SK-N-SH treated with all-trans-retinoic acid at 6 μM for 48 hours (cell line): ENCODE measurements at regions not wholly inside any gene's neighbourhood (a gene's known extent, or its start where the extent isn't known, plus 50 kb on each side); places are given as distances from the start of the nearest gene placed in this dataset.
"Not testable (repeated sequence)": the region's sequence is repeated elsewhere in the genome, so short reads cannot be mapped to it uniquely, and the experiment has no call there.

Experiments used
- ATAC-seq: fragments of 200-7000 bp; cut with Tn5 transposase; 3 replicates; pipeline ENCODE4 v1.9.1; 2020; ENCODE audit warnings: mild to moderate bottlenecking, moderate library complexity
- ARNTL ChIP-seq: fragments of 450-650 bp; formaldehyde crosslinking; IDR thresholded peaks from 2 replicates; pipeline ENCODE4 v1.5.0; 2020; ENCODE audit warnings: low read depth, mild to moderate bottlenecking, moderate library complexity, borderline replicate concordance
- BACH2 ChIP-seq: fragments of 250-450 bp; sonication (Bioruptor Pico); IDR thresholded peaks from 2 replicates; pipeline ENCODE4 v1.9.0; 2021; ENCODE audit warnings: mild to moderate bottlenecking, borderline replicate concordance
- CREB5 ChIP-seq: fragments of 250-450 bp; sonication (Bioruptor Pico); IDR thresholded peaks from 2 replicates; pipeline ENCODE4 v1.5.1; 2020; ENCODE audit warnings: low read depth, mild to moderate bottlenecking, moderate library complexity
- CSDC2 ChIP-seq: fragments of 250-450 bp; sonication (Bioruptor Pico); IDR thresholded peaks from 2 replicates; pipeline ENCODE4 v1.5.0; 2020; ENCODE audit warnings: mild to moderate bottlenecking, moderate library complexity
- CSRNP3 ChIP-seq: fragments of 250-450 bp; sonication (Bioruptor Pico); IDR thresholded peaks from 2 replicates; pipeline ENCODE4 v1.5.1; 2021; ENCODE audit warnings: mild to moderate bottlenecking, moderate library complexity
- ESRRG ChIP-seq: fragments of 250-450 bp; sonication (Bioruptor Pico); IDR thresholded peaks from 2 replicates; pipeline ENCODE4 v1.6.1; 2021; ENCODE audit warnings: mild to moderate bottlenecking
- GLIS3 ChIP-seq: fragments of 250-450 bp; sonication (Bioruptor Pico); IDR thresholded peaks from 2 replicates; pipeline ENCODE4 v1.5.0; 2020; ENCODE audit warnings: mild to moderate bottlenecking, moderate library complexity
- ISL1 ChIP-seq: fragments of 250-450 bp; sonication (Bioruptor Pico); IDR thresholded peaks from 2 replicates; pipeline ENCODE4 v2.1.2; 2022; ENCODE audit warnings: mild to moderate bottlenecking, moderate library complexity
- PATZ1 ChIP-seq: fragments of 250-450 bp; sonication (Bioruptor Pico); IDR thresholded peaks from 2 replicates; pipeline ENCODE4 v1.8.0; 2020; ENCODE audit warnings: mild to moderate bottlenecking, moderate library complexity, borderline replicate concordance
- RARB ChIP-seq: fragments of 250-450 bp; sonication (Bioruptor Pico); IDR thresholded peaks from 2 replicates; pipeline ENCODE4 v1.8.0; 2021; ENCODE audit warnings: mild to moderate bottlenecking, moderate library complexity
- SNAI2 ChIP-seq: fragments of 250-450 bp; sonication (Bioruptor Pico); IDR thresholded peaks from 2 replicates; pipeline ENCODE4 v1.5.0; 2020; ENCODE audit warnings: mild to moderate bottlenecking, moderate library complexity
- TCF4 ChIP-seq: fragments of 250-450 bp; sonication (Bioruptor Pico); IDR thresholded peaks from 2 replicates; pipeline ENCODE4 v1.8.0; 2021; ENCODE audit warnings: mild to moderate bottlenecking, moderate library complexity, borderline replicate concordance
- ZC3H10 ChIP-seq: fragments of 250-450 bp; sonication (Bioruptor Pico); IDR thresholded peaks from 2 replicates; pipeline ENCODE4 v1.5.1; 2021; ENCODE audit warnings: mild to moderate bottlenecking, moderate library complexity
- ZFP3 ChIP-seq: fragments of 250-450 bp; sonication (Bioruptor Pico); IDR thresholded peaks from 2 replicates; pipeline ENCODE4 v1.5.0; 2020; ENCODE audit warnings: mild to moderate bottlenecking, moderate library complexity
- ZFP30 ChIP-seq: fragments of 450-650 bp; formaldehyde crosslinking; IDR thresholded peaks from 2 replicates; pipeline ENCODE4 v1.5.0; 2022; ENCODE audit warnings: mild to moderate bottlenecking, moderate library complexity
- ZNF565 ChIP-seq: fragments of 450-650 bp; formaldehyde crosslinking; conservative IDR thresholded peaks from 2 replicates; pipeline ENCODE4 v1.5.0; 2020; ENCODE audit warnings: low read depth, mild to moderate bottlenecking, moderate library complexity
- ZNF70 ChIP-seq: fragments of 450-650 bp; formaldehyde crosslinking; IDR thresholded peaks from 2 replicates; pipeline ENCODE4 v1.5.0; 2020; ENCODE audit warnings: mild to moderate bottlenecking, moderate library complexity
- ZNF8 ChIP-seq: fragments of 450-650 bp; formaldehyde crosslinking; IDR thresholded peaks from 2 replicates; pipeline ENCODE4 v1.5.0; 2020; ENCODE audit warnings: mild to moderate bottlenecking, moderate library complexity
- TF ChIP-seq, protein P1 (sequence below): fragments of 250-450 bp; sonication (Bioruptor Pico); IDR thresholded peaks from 2 replicates; pipeline ENCODE4 v1.5.0; 2020; ENCODE audit warnings: mild to moderate bottlenecking, moderate library complexity
- TF ChIP-seq, protein P2 (sequence below): fragments of 250-450 bp; sonication (Bioruptor Pico); IDR thresholded peaks from 2 replicates; pipeline ENCODE4 v1.8.0; 2021; ENCODE audit warnings: low read depth, mild to moderate bottlenecking, moderate library complexity, borderline replicate concordance

DNA sequence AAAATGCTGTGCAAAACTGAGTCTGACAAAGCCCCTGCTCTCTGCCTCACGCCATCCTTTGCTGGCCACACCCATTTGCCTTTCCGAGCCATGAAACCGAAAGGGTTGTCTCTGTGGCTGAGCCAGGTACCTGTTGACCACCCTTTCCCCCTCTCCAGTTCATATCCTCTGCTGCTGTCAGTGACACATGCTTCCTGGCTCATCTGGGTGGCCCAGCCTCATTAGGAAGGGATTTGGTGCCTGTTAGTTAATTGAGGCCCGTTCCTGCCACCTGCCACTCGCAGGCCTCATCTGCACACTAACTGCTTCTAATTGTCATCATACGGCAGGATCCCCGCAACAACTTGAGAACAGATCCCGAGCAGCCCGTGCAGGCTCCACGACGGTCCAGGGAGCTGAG is 79.2 kb downstream of the OLIG1 start:
- ATAC-seq = no peak
- TF ChIP-seq PATZ1 (CRISPR knock-in tag) = no peak
- no peak for TF ChIP-seq ZNF565 (CRISPR knock-in tag)
- no peak for TF ChIP-seq RARB (CRISPR knock-in tag)
- TF ChIP-seq SNAI2 (CRISPR knock-in tag) = no peak

DNA sequence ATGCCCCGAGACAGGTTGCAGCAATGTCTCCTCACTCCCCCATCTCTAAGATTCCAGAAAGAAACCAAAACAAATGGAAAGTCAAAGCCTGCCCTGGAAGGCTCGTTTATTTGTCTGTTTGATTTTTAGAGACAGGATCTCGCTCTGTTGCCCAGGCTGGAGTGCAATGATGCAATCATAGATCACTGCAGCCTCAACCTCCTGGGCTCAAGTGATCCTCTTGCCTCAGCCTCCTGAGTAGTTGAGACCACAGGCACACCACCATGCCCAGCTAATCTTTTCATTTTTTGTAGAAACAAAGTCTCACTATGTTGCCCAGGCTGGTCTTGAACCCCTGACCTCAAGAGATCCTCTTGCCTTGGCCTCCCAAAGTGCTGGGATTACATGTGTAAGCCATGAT is 78.8 kb upstream of the IFNAR2 start:
- ATAC-seq = not testable (repeated sequence)

DNA sequence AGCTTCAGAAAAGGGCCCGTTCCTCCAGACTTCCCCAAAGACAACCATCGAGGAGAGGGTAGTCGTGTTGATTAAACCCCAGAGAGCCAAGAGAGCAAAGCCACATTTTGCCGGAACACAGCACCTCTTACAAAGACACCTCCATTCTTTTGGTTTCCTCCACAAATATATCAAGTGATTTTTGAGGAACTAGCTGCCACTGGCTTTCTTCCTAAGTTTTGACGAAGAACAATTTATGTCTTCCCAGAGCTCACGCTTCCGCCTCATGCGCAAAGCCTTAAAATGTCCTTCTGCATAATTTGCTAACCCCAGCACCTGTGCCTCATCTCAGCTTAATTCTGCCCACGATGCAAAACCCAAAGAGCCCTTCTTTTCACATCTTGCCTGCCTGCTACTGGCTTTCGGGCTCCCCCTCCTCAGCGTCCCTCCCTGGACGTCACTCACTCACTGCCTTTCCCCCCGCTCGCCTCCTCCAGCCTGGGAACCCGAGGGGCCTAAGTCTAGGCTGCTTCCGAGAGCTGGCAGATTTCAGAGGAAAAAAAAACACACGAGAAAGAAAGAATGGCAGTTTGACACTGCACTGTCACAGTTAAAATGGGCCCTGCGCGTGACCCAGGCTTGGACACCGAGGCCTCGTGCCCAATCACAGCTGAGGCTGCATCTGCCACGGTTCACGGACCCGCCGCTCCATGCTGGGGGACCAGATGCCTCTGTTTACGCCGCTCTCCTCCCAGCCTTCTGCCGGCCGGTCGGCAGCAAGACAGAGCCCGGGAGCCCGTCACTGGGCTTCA is 77.6 kb upstream of the IFNAR2 start:
- ATAC-seq = peak; percentile 31; the same call in 1 of the 3 replicates
- TF ChIP-seq SNAI2 (CRISPR knock-in tag) (no peak), ARNTL (CRISPR knock-in tag) (no peak), ZNF565 (CRISPR knock-in tag) (no peak), BACH2 (CRISPR knock-in tag) (no peak), RARB (CRISPR knock-in tag) (no peak), ISL1 (CRISPR knock-in tag) (no peak), CREB5 (CRISPR knock-in tag) (no peak), ZNF8 (CRISPR knock-in tag) (no peak), ZNF70 (CRISPR knock-in tag) (no peak), CSRNP3 (CRISPR knock-in tag) (no peak), CSDC2 (CRISPR knock-in tag) (no peak), ZFP3 (no peak), ZFP30 (CRISPR knock-in tag) (no peak), ESRRG (CRISPR knock-in tag) (no peak), PATZ1 (CRISPR knock-in tag) (no peak), ZC3H10 (CRISPR knock-in tag) (no peak), GLIS3 (CRISPR knock-in tag) (no peak), TCF4 (CRISPR knock-in tag) (no peak)
- TF ChIP-seq, protein P1, sequence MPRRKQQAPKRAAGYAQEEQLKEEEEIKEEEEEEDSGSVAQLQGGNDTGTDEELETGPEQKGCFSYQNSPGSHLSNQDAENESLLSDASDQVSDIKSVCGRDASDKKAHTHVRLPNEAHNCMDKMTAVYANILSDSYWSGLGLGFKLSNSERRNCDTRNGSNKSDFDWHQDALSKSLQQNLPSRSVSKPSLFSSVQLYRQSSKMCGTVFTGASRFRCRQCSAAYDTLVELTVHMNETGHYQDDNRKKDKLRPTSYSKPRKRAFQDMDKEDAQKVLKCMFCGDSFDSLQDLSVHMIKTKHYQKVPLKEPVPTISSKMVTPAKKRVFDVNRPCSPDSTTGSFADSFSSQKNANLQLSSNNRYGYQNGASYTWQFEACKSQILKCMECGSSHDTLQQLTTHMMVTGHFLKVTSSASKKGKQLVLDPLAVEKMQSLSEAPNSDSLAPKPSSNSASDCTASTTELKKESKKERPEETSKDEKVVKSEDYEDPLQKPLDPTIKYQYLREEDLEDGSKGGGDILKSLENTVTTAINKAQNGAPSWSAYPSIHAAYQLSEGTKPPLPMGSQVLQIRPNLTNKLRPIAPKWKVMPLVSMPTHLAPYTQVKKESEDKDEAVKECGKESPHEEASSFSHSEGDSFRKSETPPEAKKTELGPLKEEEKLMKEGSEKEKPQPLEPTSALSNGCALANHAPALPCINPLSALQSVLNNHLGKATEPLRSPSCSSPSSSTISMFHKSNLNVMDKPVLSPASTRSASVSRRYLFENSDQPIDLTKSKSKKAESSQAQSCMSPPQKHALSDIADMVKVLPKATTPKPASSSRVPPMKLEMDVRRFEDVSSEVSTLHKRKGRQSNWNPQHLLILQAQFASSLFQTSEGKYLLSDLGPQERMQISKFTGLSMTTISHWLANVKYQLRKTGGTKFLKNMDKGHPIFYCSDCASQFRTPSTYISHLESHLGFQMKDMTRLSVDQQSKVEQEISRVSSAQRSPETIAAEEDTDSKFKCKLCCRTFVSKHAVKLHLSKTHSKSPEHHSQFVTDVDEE (CRISPR knock-in tag) = no peak
- TF ChIP-seq, protein P2, sequence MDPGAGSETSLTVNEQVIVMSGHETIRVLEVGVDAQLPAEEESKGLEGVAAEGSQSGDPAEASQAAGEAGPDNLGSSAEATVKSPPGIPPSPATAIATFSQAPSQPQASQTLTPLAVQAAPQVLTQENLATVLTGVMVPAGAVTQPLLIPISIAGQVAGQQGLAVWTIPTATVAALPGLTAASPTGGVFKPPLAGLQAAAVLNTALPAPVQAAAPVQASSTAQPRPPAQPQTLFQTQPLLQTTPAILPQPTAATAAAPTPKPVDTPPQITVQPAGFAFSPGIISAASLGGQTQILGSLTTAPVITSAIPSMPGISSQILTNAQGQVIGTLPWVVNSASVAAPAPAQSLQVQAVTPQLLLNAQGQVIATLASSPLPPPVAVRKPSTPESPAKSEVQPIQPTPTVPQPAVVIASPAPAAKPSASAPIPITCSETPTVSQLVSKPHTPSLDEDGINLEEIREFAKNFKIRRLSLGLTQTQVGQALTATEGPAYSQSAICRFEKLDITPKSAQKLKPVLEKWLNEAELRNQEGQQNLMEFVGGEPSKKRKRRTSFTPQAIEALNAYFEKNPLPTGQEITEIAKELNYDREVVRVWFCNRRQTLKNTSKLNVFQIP = no peak
